Mesenchymal stem cell (in vitro differentiated cells and primary cell): ENCODE measurements at regions not wholly inside any gene's neighbourhood (a gene's known extent, or its start where the extent isn't known, plus 50 kb on each side); places are given as distances from the start of the nearest gene placed in this dataset.
A peak's percentile ranks its signal among the peaks of the same experiment; 100 is the strongest.

Source experiments
- DNase-seq: peaks from one replicate; pipeline ENCODE4 v3.0.0-alpha.2; 2013
- H2AFZ ChIP-seq: one replicate; pipeline ENCODE4 v1.6.1; 2013; ENCODE audit warnings: low read depth, mild to moderate bottlenecking, control low read depth, inconsistent platforms, low read length, moderate library complexity
- H2AK5ac ChIP-seq: 2 replicates; pipeline ENCODE4 v1.6.1; 2013; ENCODE audit warnings: low read length, moderate library complexity, mild to moderate bottlenecking, inconsistent platforms; ENCODE audit not compliant: severe bottlenecking
- H2BK120ac ChIP-seq: one replicate; pipeline ENCODE4 v1.6.1; 2013; ENCODE audit warnings: low read depth, mild to moderate bottlenecking, inconsistent platforms, low read length, moderate library complexity
- H2BK12ac ChIP-seq, 2 experiments: one replicate each; pipeline ENCODE4 v1.6.1; 2013; ENCODE audit warnings: inconsistent platforms in 2 of 2, low read length in 2 of 2, mild to moderate bottlenecking in 2 of 2, moderate library complexity in 2 of 2, control low read depth in 1 of 2
- H2BK15ac ChIP-seq: one replicate; pipeline ENCODE4 v1.6.1; 2013; ENCODE audit warnings: mild to moderate bottlenecking, low read depth, inconsistent platforms; ENCODE audit not compliant: poor library complexity, severe bottlenecking
- H2BK5ac ChIP-seq: 2 replicates; pipeline ENCODE4 v1.6.1; 2013; ENCODE audit warnings: low read depth, mild to moderate bottlenecking, low read length, control low read depth, inconsistent platforms; ENCODE audit not compliant: poor library complexity, severe bottlenecking
- H3K14ac ChIP-seq, 2 experiments: one replicate each; pipeline ENCODE4 v1.6.1; 2013; ENCODE audit warnings: inconsistent platforms in 2 of 2, low read length in 2 of 2, control low read depth in 1 of 2, mild to moderate bottlenecking in 1 of 2, moderate library complexity in 1 of 2
- H3K18ac ChIP-seq, 2 experiments: one replicate each; pipeline ENCODE4 v1.6.1; 2013; ENCODE audit warnings: inconsistent platforms in 2 of 2, low read length in 2 of 2, control low read depth in 1 of 2, low read depth in 1 of 2, mild to moderate bottlenecking in 1 of 2
- H3K23ac ChIP-seq, 2 experiments: one replicate each; pipeline ENCODE4 v1.6.1; 2013; ENCODE audit warnings: inconsistent platforms in 2 of 2, low read length in 2 of 2, mild to moderate bottlenecking in 2 of 2, moderate library complexity in 2 of 2, control low read depth in 1 of 2
- H3K27ac ChIP-seq: 2 replicates; pipeline ENCODE4 v1.5.1; 2013; ENCODE audit warnings: mild to moderate bottlenecking, moderate library complexity, low read length, control low read depth, inconsistent platforms; ENCODE audit not compliant: poor library complexity, severe bottlenecking
- H3K27me3 ChIP-seq, 2 experiments: 2 replicates each; pipeline versions ENCODE4 v1.6.1 to v1.7.0; 2013; ENCODE audit warnings: low read length in 2 of 2, mild to moderate bottlenecking in 2 of 2, moderate library complexity in 2 of 2, control low read depth in 1 of 2, inconsistent platforms in 1 of 2; ENCODE audit not compliant: control insufficient read depth in 1 of 2, insufficient read depth in 1 of 2
- H3K36me3 ChIP-seq, 2 experiments: 2 replicates each; pipeline versions ENCODE4 v1.6.1 to v1.7.0; 2013; ENCODE audit warnings: low read length in 2 of 2, control low read depth in 1 of 2, inconsistent platforms in 1 of 2, low read depth in 1 of 2, mild to moderate bottlenecking in 1 of 2; ENCODE audit not compliant: insufficient read depth in 2 of 2, control insufficient read depth in 1 of 2
- H3K4ac ChIP-seq, 2 experiments: one replicate each; pipeline ENCODE4 v1.6.1; 2013; ENCODE audit warnings: inconsistent platforms in 2 of 2, low read length in 2 of 2, mild to moderate bottlenecking in 2 of 2, moderate library complexity in 2 of 2, control low read depth in 1 of 2, low read depth in 1 of 2
- H3K4me1 ChIP-seq: 2 replicates; pipeline ENCODE4 v1.6.1; 2013; ENCODE audit warnings: low read depth, low read length, control low read depth; ENCODE audit not compliant: control insufficient read depth, insufficient read depth
- H3K4me2 ChIP-seq: 2 replicates; pipeline ENCODE4 v1.6.1; 2013; ENCODE audit warnings: low read length, mild to moderate bottlenecking, inconsistent platforms; ENCODE audit not compliant: poor library complexity, severe bottlenecking
- H3K4me3 ChIP-seq, 2 experiments: 2 replicates each; pipeline versions ENCODE4 v1.5.1 to v1.7.0; 2013; ENCODE audit warnings: low read length in 2 of 2, mild to moderate bottlenecking in 2 of 2, control low read depth in 1 of 2, low read depth in 1 of 2; ENCODE audit not compliant: insufficient read depth in 1 of 2
- H3K79me1 ChIP-seq: replicated peaks from 2 replicates; pipeline ENCODE4 v1.6.1; 2013; ENCODE audit warnings: mild to moderate bottlenecking, control low read depth, low read length, inconsistent platforms; ENCODE audit not compliant: poor library complexity, severe bottlenecking
- H3K9ac ChIP-seq: 2 replicates; pipeline ENCODE4 v1.7.0; 2013; ENCODE audit warnings: mild to moderate bottlenecking, low read length, moderate library complexity
- H3K9me3 ChIP-seq: 2 replicates; pipeline ENCODE4 v1.7.0; 2013; ENCODE audit warnings: mild to moderate bottlenecking, low read length; ENCODE audit not compliant: control insufficient read depth
- H4K8ac ChIP-seq: one replicate; pipeline ENCODE4 v1.6.1; 2013; ENCODE audit warnings: inconsistent platforms, mild to moderate bottlenecking, low read length, moderate library complexity
- H4K91ac ChIP-seq: one replicate; pipeline ENCODE4 v1.6.1; 2013; ENCODE audit warnings: mild to moderate bottlenecking, low read length, inconsistent platforms
- WGBS: methylation state at CpG from one replicate; pipeline ENCODE4 v1.1.7; 2013; ENCODE audit warnings: mixed read lengths; 5-methylcytosine and 5-hydroxymethylcytosine counted together

DNA sequence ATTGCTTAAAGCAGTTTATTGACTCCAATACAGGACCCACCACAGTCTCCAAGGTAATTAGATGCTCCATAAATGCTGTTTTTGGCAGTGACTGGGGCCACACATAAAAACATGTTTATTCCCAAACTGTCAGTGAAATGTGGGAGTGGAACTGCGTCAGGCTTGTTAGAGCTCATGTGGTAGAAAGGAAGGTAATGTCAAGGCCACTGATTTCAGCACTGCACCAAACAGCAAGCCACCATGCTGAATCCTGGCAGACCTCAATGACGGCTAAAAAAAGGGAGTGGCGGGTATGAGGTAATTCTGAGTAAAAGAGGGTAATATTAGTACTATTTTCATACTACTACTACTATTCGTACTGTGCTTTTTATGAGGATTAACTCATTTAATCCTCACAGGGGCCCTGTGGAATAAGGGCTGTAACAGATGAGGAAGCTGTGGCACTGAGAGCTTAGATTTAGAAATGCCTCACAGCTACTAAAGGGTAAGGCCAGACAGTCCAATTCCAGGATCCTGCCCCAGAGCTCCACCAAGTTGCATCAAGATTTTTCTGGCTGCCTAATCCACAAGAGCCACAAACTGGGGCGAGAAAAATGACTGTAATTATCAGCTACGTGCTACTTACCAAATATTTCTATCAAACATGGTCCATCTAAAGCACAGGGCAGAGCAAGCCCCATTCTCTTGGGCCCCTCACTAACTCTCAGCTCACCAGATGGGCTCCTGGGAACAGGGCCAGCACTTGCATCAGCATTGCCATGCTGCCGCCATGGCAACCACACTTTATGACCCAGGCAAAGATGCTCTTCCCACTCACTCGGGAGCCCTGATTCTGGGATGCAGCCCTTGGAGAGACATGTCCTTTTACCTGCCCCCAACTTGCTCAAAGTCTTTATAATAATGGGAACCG is 83.6 kb upstream of the SPATA12 start:
- H2BK12ac ChIP-seq: peak overlapping the region in 1 of 2 experiments; percentile 27
- no peak overlapping the region for H3K27ac ChIP-seq
- H3K4me1 ChIP-seq: peaks cover 2% of the 10 kb centered on the region
- WGBS: 90% methylated on average over 7 of the region's 9 CpGs
- H3K79me1 ChIP-seq: no peaks in the 10 kb centered on the region
- no peak overlapping the region for H4K91ac ChIP-seq
- H3K36me3 ChIP-seq: no peaks in the 10 kb centered on the region
- H3K23ac ChIP-seq: no peak overlapping the region
- H4K8ac ChIP-seq: no peak overlapping the region
- no peak overlapping the region for H2AK5ac ChIP-seq
- H2BK15ac ChIP-seq: no peak overlapping the region
- DNase-seq: peak; percentile 61
- no peak overlapping the region for H2BK5ac ChIP-seq
- H2BK120ac ChIP-seq: no peak overlapping the region
- no peak overlapping the region for H2AFZ ChIP-seq
- H3K4me3 ChIP-seq: no peak overlapping the region
- no peak overlapping the region for H3K18ac ChIP-seq
- H3K14ac ChIP-seq: no peak overlapping the region
- no peaks in the 10 kb centered on the region for H3K9me3 ChIP-seq
- H3K9ac ChIP-seq: peak overlapping the region; percentile 82
- no peak overlapping the region for H3K4me2 ChIP-seq
- H3K4ac ChIP-seq: no peak overlapping the region
- no peaks in the 10 kb centered on the region for H3K27me3 ChIP-seq

DNA sequence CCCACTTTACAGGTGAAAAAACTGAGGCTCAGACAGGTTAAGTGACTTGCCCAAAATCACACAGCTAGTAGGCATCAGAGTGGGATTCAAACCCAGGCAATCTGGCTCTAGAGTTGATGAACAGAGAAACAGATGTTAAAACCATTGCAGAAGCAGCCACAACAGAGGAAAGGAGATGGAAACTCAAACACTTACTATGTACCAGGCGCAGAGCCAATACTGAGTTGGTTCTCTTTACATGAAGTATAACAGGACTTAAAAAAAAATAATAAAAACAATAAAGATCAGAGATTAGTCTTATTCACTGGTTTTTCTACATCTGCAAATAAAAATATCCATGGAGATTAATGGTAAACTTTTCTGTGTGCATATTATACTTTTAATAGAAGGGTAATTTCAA is 84.9 kb upstream of the SPATA12 start:
- Histone ChIP-seq H2AFZ (no peak overlapping the region), H3K79me1 (no peaks in the 10 kb centered on the region), H3K9me3 (no peaks in the 10 kb centered on the region), H3K27me3 (no peaks in the 10 kb centered on the region), H3K4me2 (no peak overlapping the region), H2AK5ac (no peak overlapping the region), H2BK12ac (no peak overlapping the region), H4K8ac (no peak overlapping the region), H3K27ac (no peak overlapping the region), H3K14ac (no peak overlapping the region), H3K4me1 (no peaks in the 10 kb centered on the region), H3K18ac (no peak overlapping the region), H3K9ac (no peak overlapping the region), H3K36me3 (no peaks in the 10 kb centered on the region), H4K91ac (no peak overlapping the region), H2BK5ac (no peak overlapping the region), H3K4ac (no peak overlapping the region), H2BK15ac (no peak overlapping the region), H3K4me3 (no peak overlapping the region), H3K23ac (no peak overlapping the region), H2BK120ac (no peak overlapping the region)
- no CpG with 5 or more reads among the region's 1 CpG for WGBS
- DNase-seq: no peak

DNA sequence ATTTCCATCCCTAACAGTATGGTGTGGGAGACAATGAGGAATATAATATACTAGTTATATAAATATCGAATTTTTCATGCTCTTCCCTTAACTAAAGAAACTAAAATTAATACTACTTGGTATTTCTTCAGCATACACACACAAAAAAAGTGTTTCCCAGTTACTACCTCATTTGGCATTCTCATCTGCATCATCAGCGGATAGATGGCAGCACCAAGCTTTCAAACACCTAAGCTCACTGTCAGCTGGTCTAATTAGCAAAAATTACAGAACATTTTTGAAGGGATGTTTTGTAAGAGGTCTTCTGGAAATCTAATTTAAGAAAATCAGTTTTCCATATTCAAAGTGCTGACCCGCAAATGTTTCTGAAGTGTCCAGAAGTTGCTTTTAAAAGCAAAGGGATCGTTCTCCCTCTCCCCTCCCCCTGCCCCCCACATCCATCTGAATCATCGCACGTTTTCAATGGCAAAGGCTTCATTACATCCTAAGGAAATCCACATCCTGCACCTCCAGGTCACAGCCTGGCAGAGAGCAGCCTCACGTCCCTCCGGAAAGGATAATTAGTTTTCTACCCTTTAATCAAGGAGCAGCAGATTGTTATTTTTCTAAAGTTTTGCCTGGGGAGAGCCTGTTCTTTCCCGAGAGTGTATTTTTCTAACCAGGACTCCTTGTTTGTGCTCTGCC is 86.1 kb upstream of the SPATA12 start:
- no peak for DNase-seq
- no peak overlapping the region for H2BK12ac ChIP-seq
- H3K9ac ChIP-seq: no peak overlapping the region
- WGBS: 71% methylated on average over 9 of the region's 9 CpGs
- no peaks in the 10 kb centered on the region for H3K4me1 ChIP-seq
- H2BK120ac ChIP-seq: no peak overlapping the region
- no peak overlapping the region for H3K4ac ChIP-seq
- H3K4me3 ChIP-seq: no peak overlapping the region
- no peaks in the 10 kb centered on the region for H3K27me3 ChIP-seq
- no peak overlapping the region for H4K91ac ChIP-seq
- no peak overlapping the region for H3K14ac ChIP-seq
- no peak overlapping the region for H3K27ac ChIP-seq
- no peak overlapping the region for H3K18ac ChIP-seq
- H2AK5ac ChIP-seq: no peak overlapping the region
- H3K9me3 ChIP-seq: no peaks in the 10 kb centered on the region
- H4K8ac ChIP-seq: no peak overlapping the region
- H3K23ac ChIP-seq: no peak overlapping the region
- H2AFZ ChIP-seq: no peak overlapping the region
- H3K79me1 ChIP-seq: no peaks in the 10 kb centered on the region
- H2BK5ac ChIP-seq: no peak overlapping the region
- no peak overlapping the region for H2BK15ac ChIP-seq
- H3K36me3 ChIP-seq: no peaks in the 10 kb centered on the region
- no peak overlapping the region for H3K4me2 ChIP-seq

DNA sequence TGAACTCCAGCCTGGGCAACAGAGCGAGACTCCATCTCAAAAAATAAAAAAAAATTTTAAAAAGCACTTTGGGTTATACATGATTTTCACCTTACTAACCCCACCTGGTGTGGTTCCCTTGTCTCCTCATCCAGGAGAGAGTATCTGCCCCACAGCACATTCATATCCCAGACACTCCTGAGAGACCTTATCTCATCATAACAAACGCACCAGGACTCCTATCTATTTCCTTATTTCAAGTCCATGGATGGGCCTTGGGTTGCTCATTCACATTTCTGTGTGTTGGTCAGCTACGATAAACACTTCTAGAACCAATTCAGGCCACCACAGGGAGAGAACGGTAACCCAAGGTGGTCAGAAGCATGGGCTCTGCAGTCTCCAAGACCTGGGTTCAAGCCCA is 88.6 kb upstream of the SPATA12 start:
- H3K4me3 ChIP-seq: no peak overlapping the region
- H3K4me1 ChIP-seq: no peaks in the 10 kb centered on the region
- H3K9me3 ChIP-seq: no peaks in the 10 kb centered on the region
- DNase-seq: no peak
- over 99% methylated on average over 4 of the region's 4 CpGs for WGBS
- H3K27me3 ChIP-seq: no peaks in the 10 kb centered on the region
- H2AFZ ChIP-seq: no peak overlapping the region
- no peak overlapping the region for H2BK120ac ChIP-seq
- no peak overlapping the region for H4K91ac ChIP-seq
- no peak overlapping the region for H2AK5ac ChIP-seq
- no peak overlapping the region for H3K23ac ChIP-seq
- no peak overlapping the region for H3K14ac ChIP-seq
- no peak overlapping the region for H3K4ac ChIP-seq
- H3K36me3 ChIP-seq: no peaks in the 10 kb centered on the region
- no peak overlapping the region for H2BK15ac ChIP-seq
- H2BK5ac ChIP-seq: no peak overlapping the region
- no peak overlapping the region for H4K8ac ChIP-seq
- no peak overlapping the region for H3K9ac ChIP-seq
- no peak overlapping the region for H3K18ac ChIP-seq
- no peak overlapping the region for H3K27ac ChIP-seq
- no peaks in the 10 kb centered on the region for H3K79me1 ChIP-seq
- no peak overlapping the region for H3K4me2 ChIP-seq
- H2BK12ac ChIP-seq: no peak overlapping the region
